GM23248 (cell line): ENCODE measurements at regions not wholly inside any gene's neighbourhood (a gene's known extent, or its start where the extent isn't known, plus 50 kb on each side); places are given as distances from the start of the nearest gene placed in this dataset.

Source experiments
- EZH2 ChIP-seq: fragments of 200-600 bp; sonication (generic); IDR thresholded peaks from 2 replicates; pipeline ENCODE4 v1.6.1; 2018; ENCODE audit warnings: antibody characterized with exemption, mild to moderate bottlenecking; ENCODE audit not compliant: insufficient read depth, poor library complexity, severe bottlenecking
- EZH2phosphoT487 ChIP-seq: fragments of 200-600 bp; sonication (generic); IDR thresholded peaks from 2 replicates; pipeline ENCODE4 v1.6.1; 2018; ENCODE audit warnings: antibody characterized with exemption, moderate library complexity, mild to moderate bottlenecking, low read depth; ENCODE audit not compliant: insufficient read depth

DNA sequence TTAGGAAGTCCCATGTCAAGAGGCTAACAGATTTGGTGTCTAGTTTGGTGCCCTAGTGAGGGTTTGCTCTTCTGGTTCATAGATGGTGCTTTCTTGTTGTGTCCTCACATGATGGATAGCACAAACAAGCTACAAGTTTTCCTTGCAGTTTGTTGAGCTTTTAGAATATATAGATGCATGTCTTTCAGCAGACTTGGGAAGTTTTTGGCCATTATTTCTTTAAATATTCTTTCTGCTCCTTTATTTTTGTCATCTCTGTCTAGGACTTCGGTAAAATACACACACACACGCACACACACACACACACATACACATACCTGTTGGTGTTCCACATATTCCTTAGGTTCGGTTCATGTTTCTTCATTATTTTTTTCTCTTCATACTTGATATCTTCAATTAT is 81.5 kb upstream of the TEX51 start:
- TF ChIP-seq EZH2phosphoT487 (no peak), EZH2 (no peak)
